Ascending aorta (tissue), 2 donors: ENCODE measurements at regions not wholly inside any gene's neighbourhood (a gene's known extent, or its start where the extent isn't known, plus 50 kb on each side); places are given as distances from the start of the nearest gene placed in this dataset.

Source experiments
- DNase-seq, 2 donors: peaks; one replicate each; pipeline ENCODE4 v3.0.0-alpha.2; 2019; ENCODE audit warnings: low spot score in 2 of 2
- H3K27ac ChIP-seq, 2 donors: fragments of 200-600 bp; sonication (generic); one replicate each; pipeline ENCODE4 v1.5.1; 2016 to 2017; ENCODE audit warnings: mild to moderate bottlenecking in 1 of 2
- H3K27me3 ChIP-seq: fragments of 200-600 bp; sonication (generic); one replicate; pipeline ENCODE4 v1.5.1; 2017
- H3K36me3 ChIP-seq, 2 donors: fragments of 200-600 bp; sonication (generic); one replicate each; pipeline ENCODE4 v1.5.1; 2016
- H3K4me1 ChIP-seq, 2 donors: fragments of 200-600 bp; sonication (generic); one replicate each; pipeline ENCODE4 v1.5.1; 2016 to 2017; ENCODE audit warnings: mild to moderate bottlenecking in 1 of 2
- H3K4me3 ChIP-seq, 2 donors: fragments of 200-600 bp; sonication (generic); one replicate each; pipeline ENCODE4 v1.5.1; 2016 to 2017; ENCODE audit warnings: mild to moderate bottlenecking in 1 of 2
- H3K9me3 ChIP-seq, 2 donors: fragments of 200-600 bp; sonication (generic); one replicate each; pipeline ENCODE4 v1.5.1; 2016
- intact Hi-C: fragments of 100-400 bp; cut with DNase I; formaldehyde crosslinking; loops from one replicate; pipeline ENCODE4 v1.15.1; 2023
- TF ChIP-seq, protein P1 (sequence below), 3 experiments: fragments of 200-600 bp in 2 of 3; fragments of 450-650 bp in 1 of 3; sonication (generic) in 2 of 3; IDR thresholded peaks; one replicate each; pipeline ENCODE4 v1.5.1; 2016 to 2019; ENCODE audit warnings: antibody characterized with exemption in 3 of 3, mild to moderate bottlenecking in 1 of 3, moderate library complexity in 1 of 3

DNA sequence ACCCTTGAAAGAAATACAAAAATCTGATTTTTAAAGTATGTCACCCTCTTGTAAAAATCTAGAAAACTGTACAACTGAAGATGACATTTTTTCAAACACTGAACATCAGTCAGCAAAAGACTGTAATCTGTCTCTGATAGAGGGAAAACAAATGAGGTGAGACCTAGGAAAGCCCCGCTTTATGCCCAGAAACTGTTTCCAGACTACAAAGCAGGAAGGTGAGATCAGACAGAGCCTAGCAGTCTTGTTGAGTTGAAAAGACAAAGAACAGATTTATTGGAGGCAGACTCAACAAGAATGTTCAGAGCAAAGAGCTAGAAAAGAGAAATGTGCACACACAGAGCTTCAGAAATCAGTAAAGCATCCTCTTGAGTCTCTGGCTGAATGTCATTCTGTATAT is 873.6 kb downstream of the LRFN5 start:
- Histone ChIP-seq H3K27me3 (no peaks in the 10 kb centered on the region), H3K9me3 (no peaks in the 10 kb centered on the region), H3K36me3 (no peaks in the 10 kb centered on the region), H3K4me1 (no peaks in the 10 kb centered on the region), H3K27ac (no peak overlapping the region), H3K4me3 (no peak overlapping the region)
- no peak for DNase-seq
- TF ChIP-seq, protein P1, sequence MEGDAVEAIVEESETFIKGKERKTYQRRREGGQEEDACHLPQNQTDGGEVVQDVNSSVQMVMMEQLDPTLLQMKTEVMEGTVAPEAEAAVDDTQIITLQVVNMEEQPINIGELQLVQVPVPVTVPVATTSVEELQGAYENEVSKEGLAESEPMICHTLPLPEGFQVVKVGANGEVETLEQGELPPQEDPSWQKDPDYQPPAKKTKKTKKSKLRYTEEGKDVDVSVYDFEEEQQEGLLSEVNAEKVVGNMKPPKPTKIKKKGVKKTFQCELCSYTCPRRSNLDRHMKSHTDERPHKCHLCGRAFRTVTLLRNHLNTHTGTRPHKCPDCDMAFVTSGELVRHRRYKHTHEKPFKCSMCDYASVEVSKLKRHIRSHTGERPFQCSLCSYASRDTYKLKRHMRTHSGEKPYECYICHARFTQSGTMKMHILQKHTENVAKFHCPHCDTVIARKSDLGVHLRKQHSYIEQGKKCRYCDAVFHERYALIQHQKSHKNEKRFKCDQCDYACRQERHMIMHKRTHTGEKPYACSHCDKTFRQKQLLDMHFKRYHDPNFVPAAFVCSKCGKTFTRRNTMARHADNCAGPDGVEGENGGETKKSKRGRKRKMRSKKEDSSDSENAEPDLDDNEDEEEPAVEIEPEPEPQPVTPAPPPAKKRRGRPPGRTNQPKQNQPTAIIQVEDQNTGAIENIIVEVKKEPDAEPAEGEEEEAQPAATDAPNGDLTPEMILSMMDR (IDR thresholded peaks at IDR 0.05), result no peak
- intact Hi-C loops, result no loop called here

- TF ChIP-seq, protein P1 (IDR thresholded peaks at IDR 0.05), result no peak
- Histone ChIP-seq H3K4me1 (no peaks in the 10 kb centered on the region), H3K36me3 (no peaks in the 10 kb centered on the region), H3K4me3 (no peak overlapping the region), H3K27ac (no peak overlapping the region), H3K27me3 (no peaks in the 10 kb centered on the region), H3K9me3 (no peaks in the 10 kb centered on the region)
- DNase-seq, result no peak
- intact Hi-C loops, result no loop called here
Measured at GRCh38 chr14:42475289-42475688, 868.6 kb downstream of the LRFN5 start.

DNA sequence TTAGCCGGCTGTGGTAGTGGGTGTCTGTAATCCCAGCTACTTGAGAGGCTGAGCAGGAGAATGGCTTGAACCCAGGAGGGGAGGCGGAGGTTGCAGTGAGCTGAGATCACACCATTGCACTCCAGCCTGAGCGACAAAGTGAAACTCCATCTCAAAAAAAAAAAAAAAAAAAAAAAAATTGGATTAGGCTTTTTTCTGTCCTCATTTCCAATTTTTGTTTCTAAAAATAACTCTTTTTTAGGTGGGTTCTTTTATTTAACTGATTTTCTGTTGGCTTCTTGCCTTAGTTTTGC is 863.7 kb downstream of the LRFN5 start:
- no peak overlapping the region for H3K27ac ChIP-seq
- H3K27me3 ChIP-seq, result no peaks in the 10 kb centered on the region
- TF ChIP-seq, protein P1 (IDR thresholded peaks at IDR 0.05), result no peak
- H3K4me3 ChIP-seq, result no peak overlapping the region
- no peaks in the 10 kb centered on the region for H3K36me3 ChIP-seq
- no peaks in the 10 kb centered on the region for H3K9me3 ChIP-seq
- no peak for DNase-seq
- no peaks in the 10 kb centered on the region for H3K4me1 ChIP-seq
- intact Hi-C loops, result no loop called here

- TF ChIP-seq, protein P1 (IDR thresholded peaks at IDR 0.05), result no peak
- Histone ChIP-seq H3K27me3 (no peaks in the 10 kb centered on the region), H3K4me3 (no peak overlapping the region), H3K36me3 (no peaks in the 10 kb centered on the region), H3K27ac (no peak overlapping the region), H3K4me1 (no peaks in the 10 kb centered on the region), H3K9me3 (no peaks in the 10 kb centered on the region)
- intact Hi-C loops, result no loop called here
- DNase-seq, result no peak
Measured at GRCh38 chr14:42469637-42470426, 863.2 kb downstream of the LRFN5 start.

DNA sequence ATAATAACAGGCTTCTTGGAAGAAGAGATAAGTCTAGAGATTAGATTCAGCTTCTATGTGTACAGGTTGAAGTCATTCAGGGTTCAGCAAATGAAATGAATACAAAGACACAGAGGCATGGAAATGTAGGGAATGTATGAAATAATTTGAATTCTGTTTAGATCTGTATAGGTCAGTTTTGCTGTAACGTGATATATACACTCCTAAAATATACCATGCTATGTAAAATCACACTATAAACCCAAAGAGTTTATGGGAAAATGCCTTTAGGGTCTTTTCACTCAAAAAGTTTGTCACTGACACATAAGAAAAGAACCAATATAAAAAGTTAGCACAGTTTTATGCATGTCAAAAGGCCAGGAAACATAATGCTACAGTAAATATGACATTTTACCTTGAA is 854.0 kb downstream of the LRFN5 start:
- H3K4me1 ChIP-seq, result no peaks in the 10 kb centered on the region
- H3K4me3 ChIP-seq, result no peak overlapping the region
- no peak overlapping the region for H3K27ac ChIP-seq
- no peaks in the 10 kb centered on the region for H3K36me3 ChIP-seq
- intact Hi-C loops, result no loop called here
- TF ChIP-seq, protein P1 (IDR thresholded peaks at IDR 0.05), result no peak
- H3K27me3 ChIP-seq, result no peaks in the 10 kb centered on the region
- H3K9me3 ChIP-seq, result no peaks in the 10 kb centered on the region
- DNase-seq, result no peak
